HG03354 (cell line): ENCODE measurements at regions not wholly inside any gene's neighbourhood (a gene's known extent, or its start where the extent isn't known, plus 50 kb on each side); places are given as distances from the start of the nearest gene placed in this dataset.

Source experiments
- ATAC-seq: cut with Tn5 transposase; IDR thresholded peaks from one replicate; pipeline ENCODE4 v1.9.1; 2021; ENCODE audit warnings: mild to moderate bottlenecking; ENCODE audit not compliant: unreplicated experiment, poor library complexity, severe bottlenecking

DNA sequence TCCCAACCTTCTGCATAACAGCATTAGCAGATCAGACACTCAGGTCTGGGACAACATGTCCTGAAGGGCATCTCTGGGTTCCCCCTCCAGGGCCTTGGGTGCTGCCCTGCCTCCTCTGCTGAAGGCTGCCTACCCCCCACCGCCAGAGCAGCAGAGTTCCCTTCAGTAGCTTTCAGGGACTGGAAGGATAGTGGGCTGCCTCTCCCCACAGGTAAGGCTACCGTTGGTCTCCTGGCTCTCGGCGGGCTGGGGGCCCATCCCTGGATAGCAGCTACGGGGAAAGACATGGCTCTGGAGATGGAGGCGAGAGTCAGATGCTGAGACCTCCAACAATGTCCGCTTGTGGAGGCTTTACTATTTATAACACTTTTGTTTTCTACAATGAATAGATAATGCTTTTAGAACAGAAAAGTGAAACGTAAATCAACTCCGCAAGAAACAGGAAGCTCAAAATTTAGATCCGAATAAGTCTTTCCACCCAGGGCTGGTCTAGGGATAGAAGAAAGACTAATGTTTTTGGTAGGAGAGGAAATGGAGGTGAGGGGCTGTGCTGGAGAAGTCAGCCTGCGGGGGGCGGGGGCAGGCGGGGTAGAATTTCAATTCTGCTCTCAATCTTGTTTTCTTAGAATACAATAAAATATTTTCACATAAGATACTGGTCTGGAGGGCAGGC lies 58.4 kb downstream of the ARL4C start:
- no peak for ATAC-seq

DNA sequence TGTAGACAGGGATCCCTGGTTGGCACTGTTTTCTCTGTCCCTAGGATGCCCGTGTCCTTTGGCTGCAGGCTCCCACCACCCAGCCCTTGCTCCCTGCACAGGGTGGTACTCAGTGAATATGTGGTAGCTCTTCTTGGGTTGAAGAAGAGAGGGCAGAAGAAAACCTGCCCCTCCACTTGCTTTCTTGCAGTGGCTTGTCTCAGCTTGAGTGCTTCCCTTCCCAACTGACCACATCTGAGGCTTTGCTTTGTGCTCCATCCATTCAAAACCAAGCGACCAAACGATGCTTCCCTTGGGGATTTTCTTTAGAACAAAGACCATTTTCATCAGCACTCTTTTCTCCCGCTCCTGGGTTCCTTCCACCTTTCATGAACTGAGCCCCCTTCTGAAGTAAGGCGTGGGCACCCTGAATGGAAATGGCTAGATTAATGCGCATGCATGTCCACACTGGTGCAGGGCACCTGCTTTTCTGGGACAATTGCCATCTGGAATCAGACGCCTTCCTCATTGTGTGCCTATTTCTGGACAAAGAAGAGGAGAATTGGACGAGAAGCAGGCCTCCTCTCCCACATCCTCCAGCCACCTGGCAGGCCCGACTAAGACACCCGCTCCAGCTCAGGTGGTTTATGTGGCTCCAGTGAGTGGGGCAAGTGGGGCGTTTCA lies 59.1 kb downstream of the ARL4C start:
- no peak for ATAC-seq

DNA sequence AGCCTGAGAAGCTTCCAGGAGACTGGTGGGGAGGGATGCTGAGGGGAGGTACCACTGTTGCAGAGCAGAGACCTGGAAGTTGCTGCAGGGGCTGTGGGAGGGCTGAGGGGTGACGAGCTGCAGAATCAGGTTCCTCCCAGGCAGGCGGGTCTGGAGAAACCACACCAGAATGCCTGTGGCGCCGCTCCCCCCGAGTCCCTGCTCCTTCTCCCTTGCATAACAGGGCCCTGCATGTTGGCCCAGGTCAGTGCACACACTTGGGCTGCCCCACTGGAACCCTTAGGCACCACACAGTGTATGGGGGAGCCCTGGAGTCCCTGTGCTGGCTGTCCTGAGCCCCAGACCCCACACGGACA lies 60.4 kb downstream of the ARL4C start:
- no peak for ATAC-seq

DNA sequence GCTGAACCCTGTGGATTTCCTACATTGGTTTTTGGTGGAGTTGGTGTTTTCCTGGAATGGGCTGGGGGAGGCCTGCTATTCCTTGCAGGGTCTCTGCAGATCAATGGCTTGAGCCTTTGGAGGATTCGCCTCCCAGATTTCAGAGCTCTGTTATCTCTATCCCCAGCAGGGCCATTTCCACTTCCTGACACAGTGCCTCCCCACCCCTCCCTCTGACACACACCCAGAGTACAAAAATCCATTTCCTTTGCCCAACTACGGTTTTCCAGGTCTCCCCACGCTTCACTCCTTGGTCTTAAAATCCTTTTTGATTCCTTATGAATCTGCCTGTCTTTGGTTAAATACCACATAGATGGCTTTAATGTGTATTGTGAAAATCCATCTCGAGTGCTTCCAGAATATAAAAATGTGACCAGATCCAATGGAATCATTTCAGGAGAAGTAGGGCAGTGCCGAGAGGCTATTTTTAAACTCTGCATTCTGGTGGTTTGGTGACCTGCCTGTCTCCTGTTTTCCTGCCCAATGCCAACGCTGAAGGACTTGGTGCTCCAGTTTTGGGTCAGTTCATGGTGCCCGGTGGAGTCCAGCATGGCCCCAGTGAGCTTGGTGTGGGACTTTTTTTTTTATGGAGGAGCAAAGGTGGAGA lies 60.9 kb downstream of the ARL4C start:
- ATAC-seq: no peak

DNA sequence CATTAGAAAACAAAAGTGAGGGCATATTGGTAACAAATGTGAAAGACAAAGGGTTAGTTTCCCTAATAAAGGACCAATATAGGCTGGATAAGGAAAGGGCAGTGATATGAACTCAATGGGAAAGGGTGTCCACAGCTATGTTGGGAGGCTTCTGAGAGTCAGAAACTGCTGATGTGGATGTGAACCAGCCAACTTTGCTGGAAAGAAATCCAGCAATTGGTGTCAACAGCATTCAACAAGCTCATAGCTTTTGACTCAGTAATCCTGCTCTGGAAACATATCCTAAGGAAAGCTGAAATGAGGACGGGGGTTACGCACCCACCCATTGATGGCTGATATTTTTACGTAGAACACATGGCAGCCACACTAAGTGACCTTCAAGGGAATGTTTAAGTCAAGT lies 63.7 kb downstream of the ARL4C start:
- no peak for ATAC-seq

DNA sequence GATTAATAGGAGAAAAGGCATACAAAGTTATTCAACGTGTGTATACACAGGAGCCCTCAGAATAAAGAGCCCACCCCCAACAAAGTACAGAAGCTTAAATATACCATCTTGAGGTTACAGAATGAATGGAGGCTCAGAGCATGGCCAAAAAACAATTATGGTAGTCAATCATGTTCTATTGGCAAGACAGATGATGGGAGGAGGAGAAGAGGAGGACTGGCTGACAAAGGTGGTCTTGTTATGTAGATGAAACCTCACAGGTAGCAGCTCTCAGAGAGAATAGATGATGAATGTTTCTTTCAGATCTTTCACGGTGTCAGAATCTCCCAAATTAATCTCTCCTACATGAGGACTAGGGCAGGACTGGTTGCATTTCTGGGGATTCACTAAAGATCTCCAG lies 66.0 kb downstream of the ARL4C start:
- no peak for ATAC-seq

DNA sequence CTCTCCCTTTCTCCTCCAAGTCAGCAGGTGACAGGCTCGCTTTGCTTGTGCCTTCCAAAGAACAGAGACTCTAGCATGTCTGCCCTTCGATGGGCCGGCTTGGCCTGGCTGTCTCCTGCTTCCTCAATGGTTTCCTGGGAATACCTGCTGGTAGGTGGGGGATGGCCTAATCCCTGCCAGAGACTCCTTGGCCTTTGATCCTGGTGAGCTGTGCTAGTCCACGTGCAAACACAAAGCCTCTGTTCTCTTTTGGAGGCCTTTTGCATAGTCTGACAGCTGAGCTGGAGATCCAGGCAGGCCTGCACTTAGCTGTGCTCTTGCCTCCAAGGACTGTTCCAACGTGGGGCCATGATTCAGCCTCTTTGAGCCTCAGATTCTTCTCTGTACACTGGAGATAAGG lies 67.6 kb downstream of the ARL4C start:
- ATAC-seq: no peak

DNA sequence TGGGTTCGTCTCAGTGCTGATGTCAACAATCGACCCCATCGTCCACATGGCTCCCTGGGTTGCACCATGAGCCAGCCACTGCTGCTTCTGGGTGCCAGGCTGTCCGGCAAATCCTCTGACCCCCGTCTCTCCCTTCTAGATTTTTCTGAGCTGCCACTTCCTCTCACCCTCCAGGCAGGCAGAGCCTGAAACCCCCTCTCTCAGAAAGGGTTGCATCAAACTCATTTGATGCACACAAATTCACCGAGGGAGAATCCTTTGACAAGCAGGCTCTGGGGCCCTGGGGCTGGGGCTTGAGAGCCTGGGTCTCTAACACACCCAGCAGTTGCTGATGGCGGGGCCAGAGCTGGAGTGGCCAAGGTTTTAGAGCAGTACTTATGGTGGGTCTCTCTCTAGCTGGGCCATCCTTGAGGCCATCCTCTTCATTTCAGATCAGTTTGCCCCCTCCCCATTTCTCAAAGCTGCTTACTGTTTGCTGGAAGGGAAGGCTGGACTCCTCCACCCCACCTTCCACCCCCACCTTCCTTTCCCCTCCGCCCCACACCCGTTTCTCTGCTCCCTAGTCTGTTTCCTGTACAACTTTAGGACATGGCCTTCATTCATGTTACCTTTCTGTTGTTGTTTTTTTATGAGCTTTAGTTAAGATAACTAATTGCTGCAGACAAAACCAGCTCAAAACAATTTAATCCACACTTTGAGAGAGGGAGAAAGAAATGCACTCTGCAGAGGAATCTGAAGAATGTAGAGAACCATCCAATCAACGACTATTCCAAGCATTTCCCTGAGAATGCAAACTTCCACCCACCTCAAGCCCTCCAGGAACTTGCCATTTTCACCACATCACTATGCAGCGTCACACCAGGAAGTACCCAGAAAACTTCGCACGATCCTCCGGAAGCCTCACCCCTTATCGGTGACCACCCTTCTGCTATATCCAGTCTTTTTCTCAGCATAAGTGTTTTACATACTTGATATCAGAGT lies 69.5 kb downstream of the ARL4C start:
- ATAC-seq: no peak

DNA sequence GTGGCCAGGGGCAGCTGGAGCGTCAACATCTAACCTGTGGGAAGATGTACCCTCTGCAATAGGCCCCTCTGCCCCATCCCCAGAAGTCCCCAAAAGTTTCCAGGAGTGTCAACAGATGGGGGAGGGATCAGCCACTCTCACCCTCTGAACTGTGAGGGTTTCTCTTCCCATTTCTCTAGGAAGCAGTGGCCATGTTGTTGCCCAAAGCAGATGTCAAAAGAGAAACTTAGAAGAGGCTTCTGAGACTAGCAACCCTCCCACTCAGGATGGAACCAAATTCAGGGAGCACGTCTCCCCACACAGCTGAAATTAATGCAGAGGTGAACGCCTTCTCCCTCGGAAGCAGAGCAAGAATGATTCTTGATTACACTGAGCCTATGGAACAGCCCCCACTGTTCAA lies 70.3 kb downstream of the ARL4C start:
- no peak for ATAC-seq

DNA sequence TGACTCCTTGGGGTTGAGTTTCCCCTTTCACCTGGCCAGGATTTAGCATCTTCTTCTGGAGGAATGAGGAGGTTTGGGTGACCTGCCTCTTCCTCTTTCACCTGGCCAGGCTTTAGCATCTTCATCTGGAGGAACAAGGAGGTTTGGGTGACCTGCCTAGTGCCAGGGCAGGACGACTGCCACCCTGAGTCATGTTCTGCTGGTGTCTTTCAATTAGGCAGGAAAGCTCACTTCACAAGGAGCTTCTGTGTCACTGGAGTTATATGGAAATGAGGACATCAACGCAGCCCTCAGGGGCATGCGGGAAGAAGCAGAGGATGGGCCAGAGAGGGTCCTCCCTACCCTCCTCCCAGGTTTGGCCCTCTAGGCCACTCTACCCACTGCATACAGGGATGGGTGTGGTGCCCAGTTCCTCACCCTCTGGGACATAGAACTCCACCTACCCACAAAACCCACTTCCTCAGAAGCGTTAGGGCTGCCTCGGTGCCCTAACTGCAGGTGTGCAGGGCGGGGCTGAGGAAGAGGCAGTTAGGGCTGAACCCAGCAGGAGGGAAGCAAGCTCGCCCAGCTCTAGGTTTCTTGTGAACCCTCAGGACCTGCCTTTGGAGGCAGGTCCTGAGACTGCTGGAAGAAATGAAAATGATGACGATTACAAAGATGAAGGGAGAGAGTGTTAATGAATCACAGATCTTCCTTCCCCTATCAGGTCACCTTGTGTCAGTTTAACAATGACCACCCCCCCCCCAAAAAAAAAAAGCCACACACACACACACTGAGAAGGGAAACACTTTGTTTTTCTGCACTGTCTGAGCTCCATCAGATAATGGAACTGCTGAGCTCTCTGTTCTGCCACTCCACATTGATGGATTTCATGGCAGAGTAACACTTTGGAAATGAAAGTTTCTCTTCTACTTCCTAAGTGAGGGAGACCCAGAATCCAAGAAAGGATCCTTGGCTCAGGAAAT lies 71.0 kb downstream of the ARL4C start:
- ATAC-seq: peak; percentile 80

DNA sequence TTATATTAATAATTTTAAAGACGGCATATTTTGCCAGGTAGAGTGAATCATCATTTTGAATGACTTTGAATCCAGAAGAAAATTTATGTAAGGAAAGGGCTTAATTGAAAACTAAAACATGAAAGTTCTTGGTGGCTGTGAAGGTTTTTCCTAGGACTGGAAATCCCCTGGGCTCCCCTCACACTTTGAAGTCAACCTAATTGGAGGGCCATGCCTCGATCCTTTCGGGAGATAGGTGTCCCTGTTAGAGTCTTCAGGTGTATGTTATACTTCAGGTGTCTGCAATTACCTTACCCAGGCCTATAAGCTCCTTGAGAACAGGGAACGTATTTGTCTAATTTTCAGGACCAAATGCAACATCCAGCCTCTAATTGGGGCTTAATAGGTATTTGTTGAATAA lies 73.0 kb downstream of the ARL4C start:
- ATAC-seq: no peak

DNA sequence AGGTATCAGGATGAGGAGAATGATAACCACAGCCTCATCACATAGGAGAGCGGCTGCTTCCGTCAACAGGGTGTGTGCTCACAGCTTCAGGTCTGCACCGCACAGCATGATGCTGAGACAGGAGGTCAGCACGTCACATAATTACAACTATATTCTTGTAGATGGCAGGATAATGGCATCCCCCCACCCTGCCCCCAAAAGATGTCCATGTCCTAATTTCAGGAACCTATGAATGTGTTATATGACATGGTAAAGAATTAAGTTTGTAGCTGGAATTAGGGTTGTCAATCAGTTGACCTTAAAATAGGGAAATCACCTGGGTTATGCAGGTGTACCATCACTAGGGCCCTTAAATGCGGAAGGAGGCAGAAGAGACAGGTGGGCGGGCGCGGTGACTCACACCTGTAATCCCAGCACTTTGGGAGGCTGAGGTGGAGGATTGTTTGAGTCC lies 73.9 kb downstream of the ARL4C start:
- no peak for ATAC-seq

DNA sequence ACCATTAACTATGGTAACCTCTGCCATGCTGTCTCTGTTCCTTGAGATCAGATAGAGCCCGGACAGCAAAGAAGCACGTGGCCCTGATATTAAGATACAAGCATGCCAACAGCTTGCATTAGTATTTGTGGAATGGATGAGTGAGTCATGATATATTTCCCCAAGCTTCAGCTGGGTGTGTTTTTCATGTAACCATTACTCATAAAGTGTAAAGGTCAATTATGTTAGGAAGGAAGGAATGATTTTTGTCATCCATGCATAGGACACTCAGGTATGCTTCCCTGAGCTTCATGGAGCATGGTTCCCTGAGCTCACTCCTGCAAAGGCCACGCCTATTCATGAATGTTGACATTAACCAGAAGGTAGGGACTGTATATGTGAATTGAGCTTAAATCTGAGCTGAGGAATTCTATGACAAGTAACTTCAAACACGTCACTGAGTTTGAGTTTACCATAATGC lies 74.6 kb downstream of the ARL4C start:
- no peak for ATAC-seq

DNA sequence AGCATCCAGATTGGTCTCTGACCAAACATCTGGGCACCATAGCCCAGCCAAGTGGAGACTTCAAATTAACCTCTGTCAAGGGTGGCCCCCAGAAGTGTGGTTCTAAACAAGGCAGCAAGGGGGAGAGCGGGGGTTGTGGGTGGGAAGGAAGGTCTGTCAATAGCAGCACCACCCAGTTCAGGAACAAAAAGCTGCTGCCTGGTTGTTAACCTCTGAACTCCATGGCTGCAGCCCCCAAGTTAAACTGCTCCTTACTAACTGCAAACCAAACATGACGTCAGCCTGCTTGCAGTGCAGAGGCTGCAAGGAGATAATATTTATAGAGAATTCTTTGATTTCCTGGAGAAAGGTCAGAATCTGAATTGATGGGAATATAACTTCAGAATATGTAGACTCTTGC lies 76.5 kb downstream of the ARL4C start:
- no peak for ATAC-seq

DNA sequence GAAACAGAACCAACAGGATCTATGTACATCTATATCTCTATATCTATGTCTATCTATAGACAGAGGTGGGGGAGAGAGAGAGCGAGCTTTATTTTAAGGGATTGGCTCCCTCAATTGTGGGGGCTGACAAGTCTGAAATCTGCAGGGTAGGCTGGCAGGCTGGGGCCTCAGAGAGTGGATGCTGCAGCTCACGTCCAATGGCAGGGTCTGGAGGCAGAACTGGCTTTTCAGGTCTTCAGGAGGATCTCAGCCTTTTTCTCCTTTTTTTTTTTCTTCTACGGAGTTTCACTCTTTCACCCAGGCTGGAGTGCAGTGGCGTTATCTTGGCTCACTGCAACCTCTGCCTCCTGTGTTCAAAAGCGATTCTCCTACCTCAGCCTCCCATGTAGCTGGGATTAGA lies 77.2 kb downstream of the ARL4C start:
- ATAC-seq: no peak

DNA sequence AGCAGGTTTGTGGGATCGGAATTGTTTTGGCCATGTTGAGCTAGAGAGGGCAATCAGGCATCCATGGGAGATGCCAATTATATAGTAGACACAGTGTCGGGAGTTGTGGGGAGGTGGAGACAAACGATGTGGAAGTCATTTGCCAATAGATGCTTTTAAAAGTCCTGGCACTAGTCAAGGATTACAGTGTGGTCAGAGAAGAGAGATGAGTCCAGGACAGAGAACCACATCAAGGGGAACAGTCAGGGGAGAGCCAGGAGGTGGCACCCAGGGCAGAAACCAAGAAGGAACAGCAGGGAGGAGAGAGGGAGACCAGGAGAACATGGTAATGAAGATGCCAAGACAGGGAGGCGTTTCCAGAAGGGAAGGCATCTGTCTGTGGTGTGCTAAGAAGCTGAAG lies 81.2 kb downstream of the ARL4C start:
- ATAC-seq: no peak

DNA sequence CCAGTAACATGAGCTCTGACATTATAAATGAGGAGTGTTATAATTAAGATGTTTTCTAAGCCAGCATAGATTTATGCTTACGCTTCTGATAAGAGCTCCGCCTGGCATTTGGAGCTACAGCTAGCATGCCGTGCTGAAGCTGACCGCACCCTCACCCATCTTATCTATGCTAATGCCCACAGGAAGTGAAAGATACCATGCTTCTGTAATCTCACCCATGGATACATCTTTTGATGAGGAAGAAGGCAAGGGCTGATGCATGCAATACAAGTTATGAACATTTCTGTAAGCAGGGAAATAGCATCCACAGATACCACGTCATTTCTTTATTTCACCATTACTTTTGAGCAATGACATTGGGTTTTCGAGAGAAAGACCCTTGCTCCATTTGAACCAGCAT lies 82.3 kb downstream of the ARL4C start:
- ATAC-seq: no peak

DNA sequence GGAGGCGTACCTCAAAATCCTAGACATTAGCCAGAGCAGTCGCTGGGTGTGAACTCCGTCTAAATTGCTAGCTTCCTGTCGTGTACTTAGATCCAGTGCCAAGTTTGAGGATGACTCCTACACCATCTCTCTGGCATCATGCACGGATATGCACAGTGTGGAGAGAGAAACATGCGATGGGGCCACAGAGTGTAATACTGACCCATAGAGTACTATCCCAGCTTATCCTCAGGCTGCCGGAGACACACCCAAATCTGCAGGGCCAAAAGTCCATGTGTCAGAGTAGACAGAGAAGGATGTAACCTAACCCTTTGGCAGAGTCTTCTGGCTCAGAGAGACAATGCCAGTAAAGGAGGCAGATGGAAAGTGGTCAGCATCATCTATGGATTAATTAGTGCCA lies 84.2 kb downstream of the ARL4C start:
- no peak for ATAC-seq

DNA sequence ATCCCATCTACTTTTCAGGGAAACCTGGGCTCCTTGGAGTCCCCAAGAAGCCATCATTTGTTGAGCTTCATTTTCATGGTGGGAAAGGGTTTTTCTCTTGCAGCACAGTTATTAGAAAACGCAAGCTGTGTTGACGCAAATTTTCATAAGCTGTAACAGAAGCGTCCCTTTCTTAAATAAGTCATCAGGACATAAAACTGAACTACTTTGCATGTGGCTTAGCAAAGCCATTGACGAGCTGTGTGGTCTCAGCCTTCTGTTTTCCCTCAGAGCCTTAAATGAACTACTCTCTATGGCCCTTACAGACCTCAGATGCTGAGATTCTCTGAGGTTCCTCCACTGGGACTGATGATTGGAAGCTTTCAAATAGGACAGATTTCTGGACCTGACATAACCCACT lies 85.1 kb downstream of the ARL4C start:
- peak; percentile 92 for ATAC-seq
